SK-N-SH (cell line): ENCODE measurements at regions not wholly inside any gene's neighbourhood (a gene's known extent, or its start where the extent isn't known, plus 50 kb on each side); places are given as distances from the start of the nearest gene placed in this dataset.

Experiments
- CTCF ChIA-PET: fragments of 300-600, 350-600 bp; formaldehyde crosslinking; extraction: SDS; loops from one replicate; lab custom pipeline; 2021; lab: Yijun Ruan, JAX
- POLR2A ChIA-PET: fragments of 350-600 bp; sonication (Branson Sonifier 250); formaldehyde crosslinking; extraction: SDS; loops from one replicate; lab custom pipeline; 2020; ENCODE audit warnings: antibody characterized with exemption, inconsistent platforms; lab: Yijun Ruan, JAX
- DNase-seq: peaks from one replicate; pipeline ENCODE4 v3.0.0; 2012
- H2AFZ ChIP-seq: fragments of 200-600 bp; sonication (generic); 2 replicates; pipeline ENCODE4 v1.8.1; 2016; ENCODE audit warnings: antibody characterized with exemption, mild to moderate bottlenecking, low read depth
- H3F3A ChIP-seq: fragments of 200-600 bp; sonication (generic); replicated peaks from 2 replicates; pipeline ENCODE3; 2016; ENCODE audit warnings: antibody characterized with exemption, mild to moderate bottlenecking; ENCODE audit not compliant: insufficient read depth
- H3K27ac ChIP-seq, 2 experiments: fragments of 200-500 bp in 1 of 2; fragments of 200-600 bp in 1 of 2; sonication (Bioruptor generic) in 1 of 2; sonication (generic), shearing (Covaris generic) in 1 of 2; 2 replicates each; pipeline versions ENCODE4 v1.5.1 to v1.6.1; 2014 to 2016; ENCODE audit warnings: low read depth in 2 of 2, inconsistent platforms in 1 of 2, low read length in 1 of 2, mild to moderate bottlenecking in 1 of 2, mixed read lengths in 1 of 2
- H3K27me3 ChIP-seq: fragments of 200-600 bp; sonication (generic), shearing (Covaris generic); 2 replicates; pipeline ENCODE4 v1.6.1; 2016; ENCODE audit warnings: mixed run types; ENCODE audit not compliant: insufficient read depth
- H3K36me3 ChIP-seq, 2 experiments: fragments of 200-500 bp in 1 of 2; fragments of 200-600 bp in 1 of 2; sonication (Bioruptor generic) in 1 of 2; sonication (generic) in 1 of 2; replicated peaks in 1 of 2; 2 replicates each; pipeline versions ENCODE3 to v1.5.1; 2014 to 2016; ENCODE audit warnings: low read length in 1 of 2, mild to moderate bottlenecking in 1 of 2; ENCODE audit not compliant: insufficient read depth in 2 of 2, control insufficient read depth in 1 of 2
- H3K4me1 ChIP-seq, 2 experiments: fragments of 200-500 bp in 1 of 2; fragments of 200-600 bp in 1 of 2; sonication (Bioruptor generic) in 1 of 2; sonication (generic), shearing (Covaris generic) in 1 of 2; 2 replicates each; pipeline versions ENCODE4 v1.5.1 to v1.6.1; 2014 to 2016; ENCODE audit warnings: low read depth in 1 of 2, low read length in 1 of 2, mixed run types in 1 of 2; ENCODE audit not compliant: insufficient read depth in 2 of 2, control insufficient read depth in 1 of 2
- H3K4me2 ChIP-seq: fragments of 200-600 bp; sonication (generic), shearing (Covaris generic); 2 replicates; pipeline ENCODE4 v1.6.1; 2017; ENCODE audit warnings: mixed run types
- H3K4me3 ChIP-seq, 2 experiments: fragments of 200-500 bp in 1 of 2; fragments of 200-600 bp in 1 of 2; sonication (Bioruptor generic) in 1 of 2; sonication (generic), shearing (Covaris generic) in 1 of 2; 2 replicates each; pipeline versions ENCODE4 v1.5.1 to v1.8.1; 2014 to 2016; ENCODE audit warnings: low read depth in 2 of 2, inconsistent platforms in 1 of 2, low read length in 1 of 2, mild to moderate bottlenecking in 1 of 2, mixed read lengths in 1 of 2, moderate library complexity in 1 of 2
- H3K79me2 ChIP-seq: fragments of 200-600 bp; sonication (generic); 2 replicates; pipeline ENCODE4 v1.8.1; 2017; ENCODE audit warnings: mild to moderate bottlenecking; ENCODE audit not compliant: insufficient read depth
- H3K9ac ChIP-seq: fragments of 200-600 bp; sonication (generic); 2 replicates; pipeline ENCODE4 v1.6.1; 2017; ENCODE audit warnings: mixed run types
- H3K9me2 ChIP-seq: fragments of 200-600 bp; sonication (generic); 2 replicates; pipeline ENCODE4 v1.6.1; 2017; ENCODE audit warnings: mixed run types
- H3K9me3 ChIP-seq: fragments of 200-600 bp; sonication (generic); 2 replicates; pipeline ENCODE4 v1.6.1; 2017; ENCODE audit warnings: mixed run types, mild to moderate bottlenecking, moderate library complexity
- H4K20me1 ChIP-seq: fragments of 200-600 bp; sonication (generic); 2 replicates; pipeline ENCODE4 v1.6.1; 2017; ENCODE audit warnings: mild to moderate bottlenecking, mixed run types; ENCODE audit not compliant: insufficient read depth
- ELF1 ChIP-seq: IDR thresholded peaks from 2 replicates; pipeline ENCODE4 v1.4.0; 2012
- EP300 ChIP-seq, 2 experiments: IDR thresholded peaks; 2 replicates each; pipeline versions ENCODE4 v1.4.0 to v1.6.1; 2012; ENCODE audit warnings: borderline replicate concordance in 1 of 2, low read depth in 1 of 2, low read length in 1 of 2
- FOSL2 ChIP-seq: IDR thresholded peaks from 2 replicates; pipeline ENCODE4 v1.4.0; 2012; ENCODE audit warnings: low read depth, mild to moderate bottlenecking, moderate library complexity, borderline replicate concordance
- FOXJ3 ChIP-seq: sonication (generic); formaldehyde crosslinking; IDR thresholded peaks from 2 replicates; pipeline ENCODE4 v1.5.1; 2020; ENCODE audit warnings: mild to moderate bottlenecking, missing genetic modification reagents
- GABPA ChIP-seq: IDR thresholded peaks from 2 replicates; pipeline ENCODE4 v1.4.0; 2012; ENCODE audit warnings: low read depth, mild to moderate bottlenecking
- GATA2 ChIP-seq: sonication (generic); formaldehyde crosslinking; IDR thresholded peaks from 2 replicates; pipeline ENCODE4 v1.5.0; 2020; ENCODE audit warnings: mild to moderate bottlenecking, missing genetic modification reagents
- JUND ChIP-seq: IDR thresholded peaks from 2 replicates; pipeline ENCODE4 v1.4.0; 2012
- MAX ChIP-seq: IDR thresholded peaks from 2 replicates; pipeline ENCODE4 v1.4.0; 2012; ENCODE audit warnings: low read depth
- MXI1 ChIP-seq: IDR thresholded peaks from 2 replicates; pipeline ENCODE4 v1.6.1; 2012; ENCODE audit warnings: mild to moderate bottlenecking, low read depth, low read length, improper control_type of control experiment
- NRF1 ChIP-seq: IDR thresholded peaks from 2 replicates; pipeline ENCODE4 v1.6.1; 2012; ENCODE audit warnings: low read depth, mild to moderate bottlenecking, low read length
- RAD21 ChIP-seq: IDR thresholded peaks from 2 replicates; pipeline ENCODE4 v1.6.1; 2012; ENCODE audit warnings: mild to moderate bottlenecking, low read length
- RCOR1 ChIP-seq: fragments of 150-350 bp; IDR thresholded peaks from 2 replicates; pipeline ENCODE4 v1.6.1; 2017; ENCODE audit warnings: antibody characterized with exemption, low read length
- REST ChIP-seq: IDR thresholded peaks from 2 replicates; pipeline ENCODE4 v1.6.1; 2012; ENCODE audit warnings: mild to moderate bottlenecking, low read depth, low read length, moderate library complexity
- RFX5 ChIP-seq: IDR thresholded peaks from 2 replicates; pipeline ENCODE4 v1.6.1; 2012; ENCODE audit warnings: mild to moderate bottlenecking, improper control_type of control experiment, low read length
- SMC3 ChIP-seq: IDR thresholded peaks from 2 replicates; pipeline ENCODE4 v1.6.1; 2012; ENCODE audit warnings: low read depth, low read length, improper control_type of control experiment
- TAF1 ChIP-seq: IDR thresholded peaks from 2 replicates; pipeline ENCODE4 v1.6.1; 2012; ENCODE audit warnings: low read depth, mild to moderate bottlenecking, low read length, moderate library complexity, borderline replicate concordance
- TCF12 ChIP-seq: IDR thresholded peaks from 2 replicates; pipeline ENCODE4 v1.4.0; 2012
- TEAD4 ChIP-seq: IDR thresholded peaks from 2 replicates; pipeline ENCODE4 v1.4.0; 2012; ENCODE audit warnings: mild to moderate bottlenecking, borderline replicate concordance; ENCODE audit not compliant: insufficient read depth
- USF1 ChIP-seq: IDR thresholded peaks from 2 replicates; pipeline ENCODE4 v1.4.0; 2012; ENCODE audit warnings: low read depth, borderline replicate concordance
- ZBTB33 ChIP-seq: IDR thresholded peaks from 2 replicates; pipeline ENCODE4 v1.4.0; 2012; ENCODE audit warnings: low read depth, borderline replicate concordance

- no peak for TF ChIP-seq SMC3
- TF ChIP-seq MAX = no peak
- TF ChIP-seq TEAD4 = no peak
- TF ChIP-seq REST = no peak
- no peak for TF ChIP-seq FOXJ3
- TF ChIP-seq ZBTB33 = no peak
- no peak for TF ChIP-seq TAF1
- TF ChIP-seq MXI1 = no peak
- TF ChIP-seq JUND = no peak
- no peak for TF ChIP-seq GATA2
- TF ChIP-seq GABPA = no peak
- TF ChIP-seq TCF12 = no peak
- no peak for TF ChIP-seq USF1
- TF ChIP-seq RAD21 = no peak
- no peak for TF ChIP-seq RFX5
- TF ChIP-seq RCOR1 = no peak
- TF ChIP-seq NRF1 = no peak
- TF ChIP-seq EP300 (IDR thresholded peaks at IDR 0.05; ENCODE audit: borderline replicate concordance in 1 of 2, low read depth in 1 of 2, low read length in 1 of 2) = no peak
- TF ChIP-seq FOSL2 = no peak
- TF ChIP-seq ELF1 = no peak
- no peaks in the 10 kb centered on the region for H3K9me2 ChIP-seq
- POLR2A ChIA-PET = no interaction called here
- H4K20me1 ChIP-seq = no peaks in the 10 kb centered on the region
- H3K27me3 ChIP-seq = no peaks in the 10 kb centered on the region
- no peaks in the 10 kb centered on the region for H3K36me3 ChIP-seq
- H2AFZ ChIP-seq = no peak overlapping the region
- H3K27ac ChIP-seq = no peak overlapping the region
- H3K4me2 ChIP-seq = no peak overlapping the region
- no peak overlapping the region for H3K9ac ChIP-seq
- DNase-seq = no peak
- H3K79me2 ChIP-seq = no peaks in the 10 kb centered on the region
- H3K4me1 ChIP-seq = no peaks in the 10 kb centered on the region
- H3F3A ChIP-seq = no peaks in the 10 kb centered on the region
- CTCF ChIA-PET = no interaction called here
- no peaks in the 10 kb centered on the region for H3K9me3 ChIP-seq
- no peak overlapping the region for H3K4me3 ChIP-seq
These were observed 818.7 kb downstream of the PCDH7 start for GRCh38 chr4:31538877-31539276.
